ENCODE measurements at regions not wholly inside any gene's neighbourhood (a gene's known extent, or its start where the extent isn't known, plus 50 kb on each side); places are given as distances from the start of the nearest gene placed in this dataset.

GRCh38 chr1:196091397-196092135, 516.7 kb downstream of the KCNT2 start:
- TF ChIP-seq CTCF (IDR thresholded peaks at IDR 0.05) (no peak), ZFX (IDR thresholded peaks at IDR 0.05; ENCODE audit: borderline replicate concordance) (no peak)

Measured in 22Rv1 (cell line).